T-helper 2 cell treated with Interferon-gamma antibody and Interleukin-4, amounts not matched to agents 100 ng/mL and 5 ng/mL, for 36 hours (primary cell): ENCODE measurements at regions not wholly inside any gene's neighbourhood (a gene's known extent, or its start where the extent isn't known, plus 50 kb on each side); places are given as distances from the start of the nearest gene placed in this dataset.

Experiments
- intact Hi-C: fragments of 100-400 bp; cut with micrococcal nuclease; formaldehyde crosslinking; loops from one replicate; pipeline ENCODE4 v1.15.1; 2023

- intact Hi-C loops: no loop called here
Observed at GRCh38 chr20:60125513-60125912, 167.3 kb downstream of the CDH26 start.

GRCh38 chr20:60126975-60127374 is 168.8 kb downstream of the CDH26 start:
- intact Hi-C loops: no loop called here

GRCh38 chr20:60131375-60131774 is 173.2 kb downstream of the CDH26 start:
- intact Hi-C loops: loop anchor here (10.0 kb wide), 1 partner anchor 187 kb away; the partner anchor contains the start of genes FAM217B and PPP1R3D

- intact Hi-C loops: loop anchor here (10.0 kb wide), 1 partner anchor 187 kb away; the partner anchor contains the start of genes FAM217B and PPP1R3D
Observed at GRCh38 chr20:60132162-60132826, 174.1 kb downstream of the CDH26 start.

GRCh38 chr20:60132827-60133670 is 174.8 kb downstream of the CDH26 start:
- intact Hi-C loops: loop anchor here (10.0 kb wide), 1 partner anchor 188 kb away; the partner anchor contains the start of genes FAM217B and PPP1R3D

GRCh38 chr20:60135276-60135675 is 177.1 kb downstream of the CDH26 start:
- intact Hi-C loops: loop anchor here (10.0 kb wide), 1 partner anchor 190 kb away; the partner anchor contains the start of genes FAM217B and PPP1R3D

GRCh38 chr20:60136645-60137401 is 178.6 kb downstream of the CDH26 start:
- intact Hi-C loops: loop anchor here (10.0 kb wide), 1 partner anchor 192 kb away; the partner anchor contains the start of genes FAM217B and PPP1R3D

GRCh38 chr20:60137657-60138245 is 179.5 kb downstream of the CDH26 start:
- intact Hi-C loops: loop anchor here (10.0 kb wide), 1 partner anchor 193 kb away; the partner anchor contains the start of genes FAM217B and PPP1R3D

DNA sequence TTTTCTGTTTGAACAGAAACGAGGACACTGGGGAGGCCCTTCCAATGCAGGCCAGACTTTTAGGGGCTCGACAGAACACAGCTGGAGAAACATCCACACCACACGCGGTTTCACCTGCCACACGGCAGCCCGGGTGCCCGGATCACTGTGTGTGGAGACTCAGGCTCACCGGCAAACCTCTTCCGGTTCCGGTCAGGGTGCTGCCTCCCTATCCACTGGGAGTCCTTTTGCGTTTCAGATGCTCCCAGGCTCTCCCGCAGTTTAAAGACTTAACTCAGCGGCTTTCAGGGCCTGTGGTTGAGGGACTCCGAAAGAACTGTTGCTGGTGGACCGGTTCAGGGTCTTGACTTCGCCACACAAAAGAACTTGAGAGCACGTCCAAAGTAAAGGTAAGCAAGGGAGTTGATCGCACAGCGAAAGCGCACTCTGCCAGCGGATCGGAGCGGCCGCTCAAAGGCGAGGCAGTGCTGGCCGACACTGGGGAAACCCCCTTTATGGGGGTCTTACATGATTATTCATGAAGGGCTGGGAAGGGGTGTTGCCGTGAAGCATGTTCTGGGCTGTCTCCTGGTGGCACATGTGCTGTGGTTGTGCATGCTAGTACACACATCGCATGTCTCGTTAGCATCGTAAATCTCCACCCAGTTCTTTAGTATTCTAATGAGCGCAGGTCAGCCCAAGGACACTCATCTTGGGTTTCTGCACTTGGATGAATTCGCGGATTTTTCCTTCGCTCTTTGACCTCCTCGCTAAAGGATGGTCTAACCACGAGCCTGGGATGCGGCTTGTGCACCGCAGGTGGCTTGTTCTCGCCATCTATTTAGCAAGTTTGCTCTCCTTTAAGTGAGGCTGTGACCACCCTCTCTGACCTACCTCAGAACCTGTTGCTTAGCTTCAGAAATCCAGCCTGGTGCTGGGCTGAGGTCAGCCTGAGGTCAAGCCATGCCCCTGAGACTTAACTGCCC is 180.3 kb downstream of the CDH26 start:
- intact Hi-C loops: loop anchor here (10.0 kb wide), 1 partner anchor 194 kb away; the partner anchor contains the start of genes FAM217B and PPP1R3D

DNA sequence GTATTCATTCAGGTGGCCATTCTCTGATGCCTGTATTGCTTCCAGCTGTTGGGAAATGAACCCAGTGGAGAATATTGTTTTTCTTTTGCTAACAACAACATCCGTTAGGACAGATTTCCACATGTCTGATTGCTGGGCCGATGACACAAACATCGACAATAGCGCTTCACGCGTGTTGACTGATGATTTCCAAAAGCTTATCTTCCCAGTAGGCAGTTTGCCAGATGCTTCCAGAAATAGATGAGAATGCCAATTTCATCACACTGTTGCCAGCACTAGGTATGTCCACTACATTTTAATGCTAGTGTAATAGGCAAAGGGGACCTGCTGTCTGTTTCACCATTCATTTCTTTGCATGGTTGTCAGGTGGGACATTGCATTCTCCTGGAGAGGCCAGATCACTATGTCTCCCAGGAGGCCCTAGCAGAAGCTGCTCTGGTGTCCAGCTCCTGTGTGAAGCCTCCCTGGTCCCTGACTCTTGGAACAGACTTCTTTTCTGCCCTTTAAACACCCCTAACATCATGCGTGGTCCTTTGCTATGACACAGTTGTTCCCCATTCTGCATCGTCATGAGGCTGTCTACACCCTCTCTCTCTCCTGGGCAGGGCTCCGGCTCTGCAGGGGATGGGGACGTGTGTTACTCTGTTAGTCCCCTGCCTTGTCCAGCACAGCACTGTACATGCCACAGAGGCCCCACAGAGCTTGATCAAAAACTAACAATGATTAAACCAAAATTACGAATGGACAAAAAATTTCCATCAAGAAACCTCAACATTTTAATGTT is 181.6 kb downstream of the CDH26 start:
- intact Hi-C loops: loop anchor here (10.0 kb wide), 1 partner anchor 195 kb away; the partner anchor contains the start of genes FAM217B and PPP1R3D

GRCh38 chr20:60142587-60142986 is 184.4 kb downstream of the CDH26 start:
- intact Hi-C loops: no loop called here

DNA sequence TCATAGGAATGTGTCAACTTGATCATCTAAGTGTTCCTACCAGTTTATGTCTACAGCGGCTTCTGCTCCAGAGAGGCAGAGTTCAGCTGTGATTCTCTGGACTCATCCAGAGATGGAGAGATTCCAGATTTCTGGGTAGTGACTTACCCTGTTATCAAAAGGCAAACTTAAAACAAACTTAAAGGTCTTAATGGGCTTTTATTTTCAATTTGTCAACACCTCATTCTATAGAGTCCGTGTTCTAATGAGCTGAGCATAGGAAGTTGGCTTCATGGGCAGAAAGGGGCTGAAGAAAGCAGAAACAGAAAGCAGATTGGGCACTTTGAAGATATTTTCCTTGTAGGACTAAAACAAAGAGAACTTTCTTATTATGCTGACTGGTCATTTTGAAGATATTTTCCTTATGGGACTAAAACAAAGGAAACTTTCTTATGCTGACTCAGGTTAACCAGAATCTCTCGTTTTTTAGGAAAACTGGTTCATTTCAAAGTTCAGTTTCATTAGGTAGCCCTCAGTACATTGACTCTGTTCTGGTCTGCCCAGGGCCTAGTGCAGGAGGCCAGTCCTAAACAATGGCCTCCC is 185.1 kb downstream of the CDH26 start:
- intact Hi-C loops: no loop called here

GRCh38 chr20:60144404-60144803 is 186.2 kb downstream of the CDH26 start:
- intact Hi-C loops: no loop called here

GRCh38 chr20:60144974-60145527 is 186.8 kb downstream of the CDH26 start:
- intact Hi-C loops: no loop called here

DNA sequence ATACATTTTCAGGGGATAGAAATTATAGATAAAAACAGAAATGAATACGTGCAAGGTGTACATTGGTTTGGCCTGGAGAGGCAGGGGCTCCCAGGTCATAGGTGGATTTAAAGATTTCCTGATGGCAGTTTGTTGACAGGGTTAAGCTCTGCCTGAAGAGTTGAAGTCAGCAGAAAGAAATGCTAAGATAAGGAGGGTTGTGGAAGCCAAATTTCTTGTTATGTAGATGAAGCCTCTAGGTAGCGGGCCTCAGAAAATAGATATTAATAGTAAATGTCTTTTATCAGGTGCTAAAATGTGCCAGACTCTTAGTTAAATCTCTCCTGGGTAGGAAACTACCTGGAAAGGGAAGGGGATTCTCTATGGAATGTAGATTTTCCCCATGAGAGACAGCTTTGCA is 188.8 kb downstream of the CDH26 start:
- intact Hi-C loops: no loop called here

DNA sequence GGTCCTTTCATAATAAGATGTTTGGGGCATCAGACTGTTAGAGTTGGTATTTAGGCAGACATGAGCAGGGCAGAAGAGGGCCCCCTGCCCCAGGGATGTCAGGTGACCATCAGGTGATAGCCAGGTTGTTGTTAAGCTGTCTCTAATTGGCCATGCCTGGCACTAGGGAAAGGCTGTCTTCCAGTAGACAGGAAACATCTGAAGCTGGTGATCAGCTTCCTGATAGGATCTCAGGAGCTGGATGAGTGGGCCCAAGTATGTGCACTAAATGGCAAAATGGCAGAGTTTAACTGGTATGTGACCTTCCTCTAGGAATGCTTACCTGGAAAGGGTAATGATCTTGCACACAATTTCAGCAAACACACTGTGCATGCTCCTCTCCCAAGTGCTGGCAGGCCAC is 190.7 kb downstream of the CDH26 start:
- intact Hi-C loops: no loop called here

- intact Hi-C loops: no loop called here
Observed at GRCh38 chr20:60152792-60153191, 194.6 kb downstream of the CDH26 start.
